ENCODE measurements at regions not wholly inside any gene's neighbourhood (a gene's known extent, or its start where the extent isn't known, plus 50 kb on each side); places are given as distances from the start of the nearest gene placed in this dataset.

GRCh38 chr5:61790678-61791077 is 458.6 kb downstream of the ZSWIM6 start:
- Histone ChIP-seq H3K27ac (no peak overlapping the region), H3K36me3 (replicated peaks in 1 of 2; ENCODE audit: insufficient read depth in 1 of 2, low read depth in 2 of 2) (no peaks in the 10 kb centered on the region), H3K4me3 (no peak overlapping the region), H3K4me1 (no peaks in the 10 kb centered on the region), H3K9me3 (no peaks in the 10 kb centered on the region), H3K27me3 (no peaks in the 10 kb centered on the region)
- ATAC-seq, result peak; percentile 78
- TF ChIP-seq CTCF (IDR thresholded peaks at IDR 0.05), result no peak
- no peak for TF ChIP-seq POLR2A (IDR thresholded peaks at IDR 0.05)
- DNase-seq, result peak; percentile 11 to 69 (median 34)
- WGBS, 2 donors, result 44 to 70% methylated on average over 2 of the region's 2 CpGs
- intact Hi-C loops (cut with DNase I), result no loop called here

GRCh38 chr5:61796773-61797172 is 464.7 kb downstream of the ZSWIM6 start:
- Histone ChIP-seq H3K4me1 (no peaks in the 10 kb centered on the region), H3K4me3 (no peak overlapping the region), H3K27me3 (no peaks in the 10 kb centered on the region), H3K27ac (no peak overlapping the region), H3K9me3 (no peaks in the 10 kb centered on the region), H3K36me3 (replicated peaks in 1 of 2; ENCODE audit: insufficient read depth in 1 of 2, low read depth in 2 of 2) (no peaks in the 10 kb centered on the region)
- no peak for ATAC-seq
- no peak for DNase-seq
- intact Hi-C loops (cut with DNase I), result no loop called here
- TF ChIP-seq POLR2A (IDR thresholded peaks at IDR 0.05), result no peak
- TF ChIP-seq CTCF (IDR thresholded peaks at IDR 0.05), result no peak
- 76 to 84% methylated on average over 4 of the region's 4 CpGs for WGBS, 2 donors

- Histone ChIP-seq H3K27ac (no peak overlapping the region), H3K9me3 (no peaks in the 10 kb centered on the region), H3K4me1 (no peaks in the 10 kb centered on the region), H3K36me3 (replicated peaks in 1 of 2; ENCODE audit: insufficient read depth in 1 of 2, low read depth in 2 of 2) (no peaks in the 10 kb centered on the region), H3K4me3 (no peak overlapping the region), H3K27me3 (no peaks in the 10 kb centered on the region)
- WGBS, 2 donors, result 92 to 97% methylated on average over 4 of the region's 4 CpGs
- TF ChIP-seq CTCF (IDR thresholded peaks at IDR 0.05) (no peak), POLR2A (IDR thresholded peaks at IDR 0.05) (no peak)
- ATAC-seq, result no peak
- intact Hi-C loops (cut with DNase I), result no loop called here
- DNase-seq, result no peak
Observed at GRCh38 chr5:61800450-61800849, 468.4 kb downstream of the ZSWIM6 start.

GRCh38 chr5:61801174-61801573 is 469.1 kb downstream of the ZSWIM6 start:
- 28 to 38% methylated on average over 4 of the region's 4 CpGs for WGBS, 2 donors
- TF ChIP-seq POLR2A (IDR thresholded peaks at IDR 0.05) (no peak), CTCF (IDR thresholded peaks at IDR 0.05) (no peak)
- Histone ChIP-seq H3K36me3 (replicated peaks in 1 of 2; ENCODE audit: insufficient read depth in 1 of 2, low read depth in 2 of 2) (no peaks in the 10 kb centered on the region), H3K9me3 (no peaks in the 10 kb centered on the region), H3K4me1 (no peaks in the 10 kb centered on the region), H3K27ac (no peak overlapping the region), H3K4me3 (no peak overlapping the region), H3K27me3 (no peaks in the 10 kb centered on the region)
- intact Hi-C loops (cut with DNase I), result no loop called here
- ATAC-seq (no peak), DNase-seq (no peak)

- no peak for TF ChIP-seq CTCF (IDR thresholded peaks at IDR 0.05)
- TF ChIP-seq POLR2A (IDR thresholded peaks at IDR 0.05), result no peak
- 29 to 47% methylated on average over 2 of the region's 2 CpGs for WGBS, 2 donors
- intact Hi-C loops (cut with DNase I), result no loop called here
- Histone ChIP-seq H3K4me3 (no peak overlapping the region), H3K27ac (no peak overlapping the region), H3K9me3 (no peaks in the 10 kb centered on the region), H3K36me3 (replicated peaks in 1 of 2; ENCODE audit: insufficient read depth in 1 of 2, low read depth in 2 of 2) (no peaks in the 10 kb centered on the region), H3K27me3 (no peaks in the 10 kb centered on the region), H3K4me1 (no peaks in the 10 kb centered on the region)
- DNase-seq, result no peak
- no peak for ATAC-seq
Observed at GRCh38 chr5:61802456-61802855, 470.4 kb downstream of the ZSWIM6 start.

All from body of pancreas (tissue), 4 donors.